Common myeloid progenitor, CD34-positive (primary cell): ENCODE measurements at regions not wholly inside any gene's neighbourhood (a gene's known extent, or its start where the extent isn't known, plus 50 kb on each side); places are given as distances from the start of the nearest gene placed in this dataset.

ENCODE experiments used
- CTCF ChIA-PET: fragments of 350-600 bp; sonication (Branson Sonifier 250); formaldehyde crosslinking; loops from one replicate; lab custom pipeline; 2021; ENCODE audit warnings: antibody characterized with exemption; lab: Charles Lee
- POLR2A ChIA-PET: fragments of 350-600 bp; sonication (Branson Sonifier 250); formaldehyde crosslinking; loops from one replicate; lab custom pipeline; 2021; ENCODE audit warnings: antibody characterized with exemption; lab: Charles Lee
- DNase-seq, 3 donors: peaks; one replicate each; pipeline versions ENCODE4 v3.0.0 to v3.0.0-alpha.2; 2013
- H3K27ac ChIP-seq, 2 experiments: 1 replicate in 1 of 2; 2 replicates in 1 of 2; pipeline ENCODE4 v1.7.0; 2013; ENCODE audit warnings: inconsistent platforms in 2 of 2, low read length in 2 of 2, mild to moderate bottlenecking in 2 of 2, low read depth in 1 of 2, moderate library complexity in 1 of 2; ENCODE audit not compliant: severe bottlenecking in 2 of 2, insufficient read depth in 1 of 2, poor library complexity in 1 of 2
- H3K27me3 ChIP-seq, 5 experiments: replicated peaks in 2 of 5; 1 replicate in 3 of 5; 2 replicates in 2 of 5; pipeline versions ENCODE4 v1.6.1 to v1.7.0; 2013; ENCODE audit warnings: low read length in 4 of 5, mild to moderate bottlenecking in 2 of 5, moderate library complexity in 2 of 5, inconsistent platforms in 1 of 5; ENCODE audit not compliant: insufficient read depth in 5 of 5, control insufficient read depth in 4 of 5
- H3K36me3 ChIP-seq, 4 experiments: 1 replicate in 2 of 4; 2 replicates in 2 of 4; pipeline versions ENCODE4 v1.6.1 to v1.7.0; 2013; ENCODE audit warnings: low read length in 3 of 4, control low read depth in 1 of 4, mild to moderate bottlenecking in 1 of 4; ENCODE audit not compliant: control insufficient read depth in 4 of 4, insufficient read depth in 4 of 4
- H3K4me1 ChIP-seq, 4 experiments: 1 replicate in 3 of 4; 2 replicates in 1 of 4; pipeline versions ENCODE4 v1.6.1 to v1.7.1; 2013; ENCODE audit warnings: low read length in 3 of 4, mild to moderate bottlenecking in 3 of 4, control low read depth in 1 of 4, inconsistent platforms in 1 of 4, moderate library complexity in 1 of 4; ENCODE audit not compliant: control insufficient read depth in 4 of 4, insufficient read depth in 4 of 4; ENCODE audit errors: control extremely low read depth in 1 of 4
- H3K4me3 ChIP-seq, 7 experiments: 1 replicate in 4 of 7; 2 replicates in 3 of 7; pipeline versions ENCODE4 v1.5.1 to v1.7.0; 2013; ENCODE audit warnings: mild to moderate bottlenecking in 7 of 7, low read length in 6 of 7, moderate library complexity in 6 of 7, inconsistent platforms in 2 of 7, low read depth in 2 of 7, control low read depth in 1 of 7; ENCODE audit not compliant: insufficient read depth in 4 of 7, control insufficient read depth in 1 of 7; ENCODE audit errors: extremely low read depth in 1 of 7
- H3K9me3 ChIP-seq, 5 experiments: 1 replicate in 4 of 5; 2 replicates in 1 of 5; pipeline versions ENCODE4 v1.6.1 to v1.7.1; 2013; ENCODE audit warnings: low read length in 4 of 5, mild to moderate bottlenecking in 2 of 5, inconsistent platforms in 1 of 5, low read depth in 1 of 5, moderate library complexity in 1 of 5; ENCODE audit not compliant: control insufficient read depth in 4 of 5, insufficient read depth in 2 of 5; ENCODE audit errors: control extremely low read depth in 1 of 5
- WGBS: methylation state at CpG from one replicate; pipeline ENCODE4 v1.1.5; 2013; ENCODE audit not compliant: insufficient coverage; 5-methylcytosine and 5-hydroxymethylcytosine counted together

DNA sequence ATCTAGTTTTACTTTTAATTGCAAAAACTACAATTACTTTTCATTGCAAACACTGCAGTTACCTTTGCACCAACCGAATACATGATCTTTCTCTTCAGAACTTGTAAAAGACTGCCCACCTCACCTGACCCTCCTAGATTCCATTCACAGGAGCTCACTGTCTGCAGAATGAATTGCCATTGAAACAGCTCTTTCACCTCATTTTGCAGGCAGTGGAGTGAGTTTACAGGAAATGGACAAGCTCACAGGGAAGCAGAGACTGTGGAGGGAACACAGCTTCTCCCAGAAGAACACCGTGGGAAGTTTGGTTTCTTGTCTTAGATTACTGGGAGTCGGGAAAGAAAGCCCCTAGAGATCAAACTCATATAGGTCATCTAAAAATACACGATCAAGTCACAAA, 439.7 kb upstream of the RBFOX1 start:
- H3K27ac ChIP-seq = no peak overlapping the region
- H3K27me3 ChIP-seq = peaks cover 0 to 7% (median 0%) of the 10 kb centered on the region in 5 experiments
- CTCF ChIA-PET = interaction anchor here (0.9 kb wide), 1 partner anchor 9 kb away, joined by 4 read pairs; no protein-coding TSS in a partner anchor
- no peaks in the 10 kb centered on the region for H3K9me3 ChIP-seq
- no peak overlapping the region for H3K4me3 ChIP-seq
- no peaks in the 10 kb centered on the region for H3K4me1 ChIP-seq
- DNase-seq = no peak
- POLR2A ChIA-PET = no interaction called here
- 80% methylated on average over 1 of the region's 4 CpGs for whole genome bisulfite sequencing
- H3K36me3 ChIP-seq = no peaks in the 10 kb centered on the region

DNA sequence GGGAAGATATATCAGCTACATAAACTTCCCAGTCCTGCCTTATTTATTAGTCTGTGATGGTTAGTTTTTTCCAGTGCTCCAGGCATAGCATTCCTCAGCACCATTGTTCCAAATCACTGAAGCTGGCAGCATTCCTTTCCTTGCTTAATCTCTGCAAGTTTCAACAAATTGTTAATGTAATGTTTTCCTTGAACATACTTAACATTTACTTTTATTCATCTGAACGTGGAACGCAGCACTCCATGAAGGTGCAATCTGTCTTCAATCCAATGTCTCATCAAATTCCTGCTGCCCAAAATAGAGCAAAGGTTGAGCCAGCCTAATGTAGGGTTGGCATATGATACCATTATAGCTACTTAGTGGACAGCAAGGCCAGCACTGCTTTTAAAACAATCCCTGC, 441.1 kb upstream of the RBFOX1 start:
- no peak for DNase-seq
- ChIA-PET POLR2A (no interaction called here), CTCF (no interaction called here)
- 87% methylated on average over 2 of the region's 2 CpGs for WGBS
- no peaks in the 10 kb centered on the region for H3K4me1 ChIP-seq
- H3K27ac ChIP-seq = no peak overlapping the region
- H3K27me3 ChIP-seq = peaks cover 0 to 7% (median 0%) of the 10 kb centered on the region in 5 experiments
- no peaks in the 10 kb centered on the region for H3K9me3 ChIP-seq
- H3K36me3 ChIP-seq = no peaks in the 10 kb centered on the region
- H3K4me3 ChIP-seq = no peak overlapping the region

- WGBS = 75% methylated on average over 1 of the region's 2 CpGs
- ChIA-PET POLR2A (no interaction called here), CTCF (no interaction called here)
- Histone ChIP-seq H3K27ac (no peak overlapping the region), H3K4me1 (no peaks in the 10 kb centered on the region), H3K27me3 (peaks cover 0 to 4% (median 0%) of the 10 kb centered on the region in 5 experiments), H3K9me3 (no peaks in the 10 kb centered on the region), H3K36me3 (no peaks in the 10 kb centered on the region), H3K4me3 (peak overlapping the region in 1 of 7 experiments; percentile 67)
- DNase-seq = no peak
Measured at GRCh38 chr16:6888531-6888930, 444.1 kb upstream of the RBFOX1 start.

- DNase-seq = no peak
- no peaks in the 10 kb centered on the region for H3K4me1 ChIP-seq
- WGBS = 81% methylated on average over 6 of the region's 7 CpGs
- CTCF ChIA-PET = interaction anchor here (1.4 kb wide), 1 partner anchor 9 kb away, joined by 4 read pairs; no protein-coding TSS in a partner anchor
- H3K9me3 ChIP-seq = no peaks in the 10 kb centered on the region
- H3K27ac ChIP-seq = no peak overlapping the region
- peaks cover 0 to 2% (median 0%) of the 10 kb centered on the region in 5 experiments for H3K27me3 ChIP-seq
- H3K4me3 ChIP-seq = no peak overlapping the region
- H3K36me3 ChIP-seq = no peaks in the 10 kb centered on the region
- POLR2A ChIA-PET = no interaction called here
Measured at GRCh38 chr16:6884002-6884401, 448.6 kb upstream of the RBFOX1 start.

GRCh38 chr16:6880263-6880662, 452.4 kb upstream of the RBFOX1 start:
- no peak overlapping the region for H3K27ac ChIP-seq
- H3K36me3 ChIP-seq = no peaks in the 10 kb centered on the region
- H3K4me3 ChIP-seq = no peak overlapping the region
- WGBS = 100% methylated on average over 1 of the region's 4 CpGs
- ChIA-PET POLR2A (interaction anchor here (0.5 kb wide), 1 partner anchor 524 kb away, joined by 3 read pairs; no protein-coding TSS in a partner anchor), CTCF (no interaction called here)
- peaks cover 0 to 2% (median 0%) of the 10 kb centered on the region in 5 experiments for H3K27me3 ChIP-seq
- H3K4me1 ChIP-seq = no peaks in the 10 kb centered on the region
- no peaks in the 10 kb centered on the region for H3K9me3 ChIP-seq
- DNase-seq = no peak

DNA sequence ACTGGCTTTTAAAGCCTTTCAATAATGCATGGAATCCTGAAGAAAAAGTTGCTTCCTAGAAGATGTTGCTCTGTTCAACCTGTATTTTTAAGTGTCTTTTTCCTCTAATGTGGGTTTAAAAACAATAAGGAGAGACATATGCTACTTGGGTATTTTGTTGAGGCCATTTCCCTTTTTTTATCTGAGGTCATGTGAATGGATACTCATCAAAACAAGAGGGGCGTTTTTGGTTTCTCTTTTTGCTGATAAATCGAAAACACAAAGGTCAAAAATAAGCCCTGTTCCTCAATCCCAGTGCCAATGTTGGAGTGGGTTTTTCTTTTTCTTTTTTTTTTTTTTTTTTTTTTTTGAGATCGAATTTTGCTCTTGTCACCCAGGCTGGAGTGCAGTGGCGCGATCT, 468.0 kb upstream of the RBFOX1 start:
- H3K27ac ChIP-seq = no peak overlapping the region
- no peaks in the 10 kb centered on the region for H3K27me3 ChIP-seq
- DNase-seq = peak; percentile 5 to 55 (median 5)
- no peaks in the 10 kb centered on the region for H3K36me3 ChIP-seq
- H3K9me3 ChIP-seq = peaks cover 0 to 3% (median 0%) of the 10 kb centered on the region in 5 experiments
- H3K4me1 ChIP-seq = peaks cover 3 to 18% (median 6%) of the 10 kb centered on the region in 4 experiments
- ChIA-PET CTCF (no interaction called here), POLR2A (no interaction called here)
- no peak overlapping the region for H3K4me3 ChIP-seq
- no CpG with 5 or more reads among the region's 5 CpGs for WGBS

GRCh38 chr16:6864244-6864643, 468.4 kb upstream of the RBFOX1 start:
- Histone ChIP-seq H3K27ac (no peak overlapping the region), H3K9me3 (peaks cover 0 to 3% (median 0%) of the 10 kb centered on the region in 5 experiments), H3K27me3 (no peaks in the 10 kb centered on the region), H3K4me1 (peaks cover 3 to 18% (median 6%) of the 10 kb centered on the region in 4 experiments), H3K4me3 (no peak overlapping the region), H3K36me3 (no peaks in the 10 kb centered on the region)
- WGBS = 40% methylated on average over 2 of the region's 4 CpGs
- DNase-seq = no peak
- ChIA-PET CTCF (no interaction called here), POLR2A (no interaction called here)
